ENCODE measurements at regions not wholly inside any gene's neighbourhood (a gene's known extent, or its start where the extent isn't known, plus 50 kb on each side); places are given as distances from the start of the nearest gene placed in this dataset.

DNA sequence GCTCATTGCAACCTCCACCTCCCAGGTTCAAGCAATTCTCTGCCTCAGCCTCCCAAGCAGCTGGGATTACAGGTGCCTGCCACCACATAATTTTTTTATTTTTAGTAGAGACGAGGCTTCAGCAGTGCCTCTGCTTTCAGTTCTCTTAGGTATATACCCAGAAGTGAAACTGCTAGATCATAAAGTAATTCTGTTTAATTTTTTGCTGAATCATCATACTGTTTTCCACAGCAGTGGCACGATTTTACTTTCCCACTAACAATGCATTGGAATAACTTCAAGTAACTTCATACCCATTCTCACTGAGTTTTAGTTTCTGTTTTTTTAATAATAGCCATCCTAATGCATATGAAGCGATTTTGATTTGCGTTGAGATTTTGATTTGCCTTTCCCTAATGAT, 148.0 kb upstream of the G2E3 start:
- TF ChIP-seq, protein P1, sequence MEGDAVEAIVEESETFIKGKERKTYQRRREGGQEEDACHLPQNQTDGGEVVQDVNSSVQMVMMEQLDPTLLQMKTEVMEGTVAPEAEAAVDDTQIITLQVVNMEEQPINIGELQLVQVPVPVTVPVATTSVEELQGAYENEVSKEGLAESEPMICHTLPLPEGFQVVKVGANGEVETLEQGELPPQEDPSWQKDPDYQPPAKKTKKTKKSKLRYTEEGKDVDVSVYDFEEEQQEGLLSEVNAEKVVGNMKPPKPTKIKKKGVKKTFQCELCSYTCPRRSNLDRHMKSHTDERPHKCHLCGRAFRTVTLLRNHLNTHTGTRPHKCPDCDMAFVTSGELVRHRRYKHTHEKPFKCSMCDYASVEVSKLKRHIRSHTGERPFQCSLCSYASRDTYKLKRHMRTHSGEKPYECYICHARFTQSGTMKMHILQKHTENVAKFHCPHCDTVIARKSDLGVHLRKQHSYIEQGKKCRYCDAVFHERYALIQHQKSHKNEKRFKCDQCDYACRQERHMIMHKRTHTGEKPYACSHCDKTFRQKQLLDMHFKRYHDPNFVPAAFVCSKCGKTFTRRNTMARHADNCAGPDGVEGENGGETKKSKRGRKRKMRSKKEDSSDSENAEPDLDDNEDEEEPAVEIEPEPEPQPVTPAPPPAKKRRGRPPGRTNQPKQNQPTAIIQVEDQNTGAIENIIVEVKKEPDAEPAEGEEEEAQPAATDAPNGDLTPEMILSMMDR (IDR thresholded peaks at IDR 0.05): no peak
- TF ChIP-seq ZFX (IDR thresholded peaks at IDR 0.05; ENCODE audit: borderline replicate concordance): no peak
